Uterus (tissue), 2 donors: ENCODE measurements at regions not wholly inside any gene's neighbourhood (a gene's known extent, or its start where the extent isn't known, plus 50 kb on each side); places are given as distances from the start of the nearest gene placed in this dataset.

Source experiments
- CTCF ChIP-seq, 4 experiments: fragments of 200-600 bp in 2 of 4; fragments of 450-650 bp in 2 of 4; sonication (generic) in 2 of 4; IDR thresholded peaks; one replicate each; pipeline ENCODE4 v1.5.1; 2016 to 2019; ENCODE audit warnings: antibody characterized with exemption in 4 of 4, mild to moderate bottlenecking in 2 of 4, moderate library complexity in 1 of 4
- POLR2A ChIP-seq, 2 donors: fragments of 450-650 bp; IDR thresholded peaks; one replicate each; pipeline ENCODE4 v1.6.1; 2016; ENCODE audit warnings: antibody characterized with exemption in 2 of 2, mild to moderate bottlenecking in 1 of 2, moderate library complexity in 1 of 2

GRCh38 chr20:51969191-51969590, 166.9 kb upstream of the SALL4 start:
- TF ChIP-seq CTCF (IDR thresholded peaks at IDR 0.05) = no peak
- TF ChIP-seq POLR2A (IDR thresholded peaks at IDR 0.05) = no peak
